ENCODE measurements at regions not wholly inside any gene's neighbourhood (a gene's known extent, or its start where the extent isn't known, plus 50 kb on each side); places are given as distances from the start of the nearest gene placed in this dataset.
A peak's percentile ranks its signal among the peaks of the same experiment; 100 is the strongest.
"Not testable (repeated sequence)": the region's sequence is repeated elsewhere in the genome, so short reads cannot be mapped to it uniquely, and the experiment has no call there.

- H3K4me1 ChIP-seq (ENCODE audit: insufficient read depth, low read length) = no peaks in the 10 kb centered on the region
- ChIA-PET POLR2A (no interaction called here), CTCF (no interaction called here)
- H3K9me3 ChIP-seq (ENCODE audit: low read length) = no peaks in the 10 kb centered on the region
- H3K27ac ChIP-seq (ENCODE audit: low read depth, low read length) = no peak overlapping the region
- no peak overlapping the region for H3K4me3 ChIP-seq (ENCODE audit: low read length)
- Mint-ChIP-seq H3K4me3 (no peak overlapping the region), H3K4me1 (peaks cover 0 to 9% (median 5%) of the 10 kb centered on the region in 3 donors), H3K36me3 (peaks cover 0 to 3% (median 0%) of the 10 kb centered on the region in 3 donors), H3K27ac (no peak overlapping the region), H3K9me3 (peaks cover 0 to 7% (median 0%) of the 10 kb centered on the region in 5 donors), H3K27me3 (peaks cover 0 to 9% of the 10 kb centered on the region in 2 donors)
- no peaks in the 10 kb centered on the region for H3K27me3 ChIP-seq (ENCODE audit: insufficient read depth, low read length, poor library complexity, severe bottlenecking)
- no peaks in the 10 kb centered on the region for H3K36me3 ChIP-seq (ENCODE audit: insufficient read depth, low read length)
- no peak for DNase-seq
Measured at GRCh38 chr1:207248544-207249198, 72.8 kb upstream of the CD55 start.

- peaks cover 0 to 10% (median 0%) of the 10 kb centered on the region in 3 donors for H3K36me3 Mint-ChIP-seq
- ChIA-PET CTCF (no interaction called here), POLR2A (no interaction called here)
- DNase-seq = no peak
- H3K36me3 ChIP-seq (ENCODE audit: insufficient read depth, low read length) = no peaks in the 10 kb centered on the region
- no peak overlapping the region for H3K27ac Mint-ChIP-seq
- no peaks in the 10 kb centered on the region for H3K4me1 ChIP-seq (ENCODE audit: insufficient read depth, low read length)
- H3K27ac ChIP-seq (ENCODE audit: low read depth, low read length) = no peak overlapping the region
- H3K9me3 Mint-ChIP-seq = peaks cover 0 to 15% (median 2%) of the 10 kb centered on the region in 5 donors
- no peak overlapping the region for H3K4me3 ChIP-seq (ENCODE audit: low read length)
- no peaks in the 10 kb centered on the region for H3K27me3 ChIP-seq (ENCODE audit: insufficient read depth, low read length, poor library complexity, severe bottlenecking)
- H3K4me3 Mint-ChIP-seq = no peak overlapping the region
- H3K27me3 Mint-ChIP-seq = peaks cover 8 to 9% of the 10 kb centered on the region in 2 donors
- H3K9me3 ChIP-seq (ENCODE audit: low read length) = no peaks in the 10 kb centered on the region
- H3K4me1 Mint-ChIP-seq = peaks cover 0 to 4% (median 2%) of the 10 kb centered on the region in 3 donors
Measured at GRCh38 chr1:207250431-207250830, 71.0 kb upstream of the CD55 start.

GRCh38 chr1:207251066-207251465 is 70.4 kb upstream of the CD55 start:
- Mint-ChIP-seq H3K4me3 (no peak overlapping the region), H3K27ac (no peak overlapping the region), H3K27me3 (peaks cover 8 to 12% of the 10 kb centered on the region in 2 donors), H3K36me3 (peaks cover 0 to 17% (median 0%) of the 10 kb centered on the region in 3 donors), H3K9me3 (peaks cover 0 to 15% (median 5%) of the 10 kb centered on the region in 5 donors), H3K4me1 (peaks cover 0 to 3% (median 2%) of the 10 kb centered on the region in 3 donors)
- ChIA-PET POLR2A (no interaction called here), CTCF (no interaction called here)
- no peak for DNase-seq
- H3K27me3 ChIP-seq (ENCODE audit: insufficient read depth, low read length, poor library complexity, severe bottlenecking) = no peaks in the 10 kb centered on the region
- no peak overlapping the region for H3K27ac ChIP-seq (ENCODE audit: low read depth, low read length)
- no peaks in the 10 kb centered on the region for H3K9me3 ChIP-seq (ENCODE audit: low read length)
- H3K4me1 ChIP-seq (ENCODE audit: insufficient read depth, low read length) = no peaks in the 10 kb centered on the region
- H3K36me3 ChIP-seq (ENCODE audit: insufficient read depth, low read length) = no peaks in the 10 kb centered on the region
- no peak overlapping the region for H3K4me3 ChIP-seq (ENCODE audit: low read length)

GRCh38 chr1:207256869-207257268 is 64.6 kb upstream of the CD55 start:
- Histone ChIP-seq H3K4me3 (ENCODE audit: low read length) (no peak overlapping the region), H3K36me3 (ENCODE audit: insufficient read depth, low read length) (no peaks in the 10 kb centered on the region), H3K27me3 (ENCODE audit: insufficient read depth, low read length, poor library complexity, severe bottlenecking) (no peaks in the 10 kb centered on the region), H3K4me1 (ENCODE audit: insufficient read depth, low read length) (no peaks in the 10 kb centered on the region), H3K27ac (ENCODE audit: low read depth, low read length) (no peak overlapping the region), H3K9me3 (ENCODE audit: low read length) (no peaks in the 10 kb centered on the region)
- H3K4me1 Mint-ChIP-seq = no peaks in the 10 kb centered on the region
- H3K27me3 Mint-ChIP-seq = peaks cover 11 to 14% of the 10 kb centered on the region in 2 donors
- peaks cover 2 to 21% (median 8%) of the 10 kb centered on the region in 5 donors for H3K9me3 Mint-ChIP-seq
- CTCF ChIA-PET = no interaction called here
- H3K27ac Mint-ChIP-seq = peak overlapping the region in 1 of 8 donors; percentile 4
- POLR2A ChIA-PET = no interaction called here
- no peak overlapping the region for H3K4me3 Mint-ChIP-seq
- no peak for DNase-seq
- peaks cover 0 to 40% (median 0%) of the 10 kb centered on the region in 3 donors for H3K36me3 Mint-ChIP-seq

- POLR2A ChIA-PET = no interaction called here
- DNase-seq = no peak
- Mint-ChIP-seq H3K36me3 (peaks cover 0 to 40% (median 2%) of the 10 kb centered on the region in 3 donors), H3K9me3 (peaks cover 2 to 8% (median 5%) of the 10 kb centered on the region in 5 donors), H3K4me3 (no peak overlapping the region), H3K27ac (no peak overlapping the region), H3K27me3 (peaks cover 10 to 17% of the 10 kb centered on the region in 2 donors), H3K4me1 (no peaks in the 10 kb centered on the region)
- CTCF ChIA-PET = no interaction called here
- Histone ChIP-seq H3K27ac (ENCODE audit: low read depth, low read length) (no peak overlapping the region), H3K4me3 (ENCODE audit: low read length) (no peak overlapping the region), H3K9me3 (ENCODE audit: low read length) (no peaks in the 10 kb centered on the region), H3K36me3 (ENCODE audit: insufficient read depth, low read length) (no peaks in the 10 kb centered on the region), H3K4me1 (ENCODE audit: insufficient read depth, low read length) (no peaks in the 10 kb centered on the region), H3K27me3 (ENCODE audit: insufficient read depth, low read length, poor library complexity, severe bottlenecking) (no peaks in the 10 kb centered on the region)
Measured at GRCh38 chr1:207259391-207259790, 62.1 kb upstream of the CD55 start.

- Mint-ChIP-seq H3K36me3 (peaks cover 0 to 22% (median 2%) of the 10 kb centered on the region in 3 donors), H3K27ac (no peak overlapping the region), H3K4me1 (no peaks in the 10 kb centered on the region), H3K4me3 (no peak overlapping the region), H3K27me3 (peaks cover 1 to 11% of the 10 kb centered on the region in 2 donors), H3K9me3 (peaks cover 0 to 5% (median 0%) of the 10 kb centered on the region in 5 donors)
- H3K9me3 ChIP-seq (ENCODE audit: low read length) = no peaks in the 10 kb centered on the region
- no peak for DNase-seq
- CTCF ChIA-PET = no interaction called here
- no peaks in the 10 kb centered on the region for H3K4me1 ChIP-seq (ENCODE audit: insufficient read depth, low read length)
- H3K27ac ChIP-seq (ENCODE audit: low read depth, low read length) = no peak overlapping the region
- H3K27me3 ChIP-seq (ENCODE audit: insufficient read depth, low read length, poor library complexity, severe bottlenecking) = no peaks in the 10 kb centered on the region
- H3K36me3 ChIP-seq (ENCODE audit: insufficient read depth, low read length) = no peaks in the 10 kb centered on the region
- H3K4me3 ChIP-seq (ENCODE audit: low read length) = no peak overlapping the region
- POLR2A ChIA-PET = no interaction called here
Measured at GRCh38 chr1:207261971-207262370, 59.5 kb upstream of the CD55 start.

GRCh38 chr1:207262891-207263290 is 58.6 kb upstream of the CD55 start:
- POLR2A ChIA-PET; H3K36me3 ChIP-seq (ENCODE audit: insufficient read depth, low read length); H3K27ac ChIP-seq (ENCODE audit: low read depth, low read length); H3K4me3 ChIP-seq (ENCODE audit: low read length); H3K27ac Mint-ChIP-seq; DNase-seq; CTCF ChIA-PET; H3K4me3 Mint-ChIP-seq; H3K4me1 Mint-ChIP-seq; H3K27me3 Mint-ChIP-seq; H3K9me3 ChIP-seq (ENCODE audit: low read length); H3K4me1 ChIP-seq (ENCODE audit: insufficient read depth, low read length); H3K27me3 ChIP-seq (ENCODE audit: insufficient read depth, low read length, poor library complexity, severe bottlenecking); H3K9me3 Mint-ChIP-seq: not testable (repeated sequence)
- H3K36me3 Mint-ChIP-seq = peaks cover 0 to 16% (median 2%) of the 10 kb centered on the region in 3 donors

GRCh38 chr1:207264663-207265252 is 56.7 kb upstream of the CD55 start:
- Histone ChIP-seq H3K4me1 (ENCODE audit: insufficient read depth, low read length) (no peaks in the 10 kb centered on the region), H3K36me3 (ENCODE audit: insufficient read depth, low read length) (no peaks in the 10 kb centered on the region), H3K27ac (ENCODE audit: low read depth, low read length) (no peak overlapping the region), H3K9me3 (ENCODE audit: low read length) (no peaks in the 10 kb centered on the region), H3K4me3 (ENCODE audit: low read length) (no peak overlapping the region), H3K27me3 (ENCODE audit: insufficient read depth, low read length, poor library complexity, severe bottlenecking) (no peaks in the 10 kb centered on the region)
- CTCF ChIA-PET = no interaction called here
- DNase-seq = no peak
- H3K27ac Mint-ChIP-seq = no peak overlapping the region
- no peaks in the 10 kb centered on the region for H3K9me3 Mint-ChIP-seq
- peaks cover 0 to 7% (median 2%) of the 10 kb centered on the region in 3 donors for H3K36me3 Mint-ChIP-seq
- POLR2A ChIA-PET = interaction anchor here (0.5 kb wide), 1 partner anchor 56 kb away, joined by 3 read pairs; no protein-coding TSS in a partner anchor
- no peak overlapping the region for H3K4me3 Mint-ChIP-seq
- H3K4me1 Mint-ChIP-seq = no peaks in the 10 kb centered on the region
- peaks cover 1 to 5% of the 10 kb centered on the region in 2 donors for H3K27me3 Mint-ChIP-seq
